Aorta (tissue), 5 donors: ENCODE measurements at regions not wholly inside any gene's neighbourhood (a gene's known extent, or its start where the extent isn't known, plus 50 kb on each side); places are given as distances from the start of the nearest gene placed in this dataset.
A peak's percentile ranks its signal among the peaks of the same experiment; 100 is the strongest.
"Not testable (repeated sequence)": the region's sequence is repeated elsewhere in the genome, so short reads cannot be mapped to it uniquely, and the experiment has no call there.

Experiments
- ATAC-seq: fragments of 200-7000 bp; cut with Tn5 transposase; one replicate; pipeline ENCODE4 v1.9.1; 2022; ENCODE audit warnings: moderate library complexity; ENCODE audit not compliant: low FRiP score
- DNase-seq, 2 donors: peaks; one replicate each; pipeline ENCODE4 v3.0.0-alpha.2; 2020
- H3K27ac ChIP-seq, 2 donors: one replicate each; pipeline ENCODE4 v1.5.1; 2013; ENCODE audit warnings: low read length in 2 of 2, mild to moderate bottlenecking in 2 of 2, moderate library complexity in 2 of 2, control low read depth in 1 of 2, inconsistent platforms in 1 of 2, low read depth in 1 of 2
- H3K27me3 ChIP-seq, 2 donors: one replicate each; pipeline ENCODE4 v1.6.1; 2013; ENCODE audit warnings: control low read depth in 1 of 2, low read length in 1 of 2, mild to moderate bottlenecking in 1 of 2, moderate library complexity in 1 of 2; ENCODE audit not compliant: insufficient read depth in 2 of 2, control insufficient read depth in 1 of 2
- H3K36me3 ChIP-seq, 2 donors: one replicate each; pipeline ENCODE4 v1.6.1; 2013; ENCODE audit warnings: control low read depth in 1 of 2, low read length in 1 of 2, mild to moderate bottlenecking in 1 of 2; ENCODE audit not compliant: insufficient read depth in 2 of 2, control insufficient read depth in 1 of 2
- H3K4me1 ChIP-seq, 2 donors: one replicate each; pipeline ENCODE4 v1.6.1; 2013; ENCODE audit warnings: low read length in 2 of 2, control low read depth in 1 of 2, mild to moderate bottlenecking in 1 of 2, moderate library complexity in 1 of 2; ENCODE audit not compliant: insufficient read depth in 2 of 2, control insufficient read depth in 1 of 2
- H3K4me3 ChIP-seq, 2 donors: one replicate each; pipeline ENCODE4 v1.5.1; 2013; ENCODE audit warnings: low read length in 2 of 2, control low read depth in 1 of 2, mild to moderate bottlenecking in 1 of 2
- H3K9me3 ChIP-seq: one replicate; pipeline ENCODE4 v1.6.1; 2013; ENCODE audit warnings: mild to moderate bottlenecking, low read length; ENCODE audit not compliant: control insufficient read depth
- WGBS, 2 donors: extraction: QIAGEN DNeasy Blood & Tissue Kit; methylation state at CpG; one replicate each; pipeline ENCODE4 v1.1.7; 2013; 5-methylcytosine and 5-hydroxymethylcytosine counted together
- intact Hi-C, 2 donors: fragments of 100-400 bp; cut with DNase I; formaldehyde crosslinking; loops; one replicate each; pipeline versions ENCODE4 v1.14.2 to v1.15.0; 2022
- donor health status: healthy with polysubstance abuse.
- donor health status: Bipolar disorder and iron deficiency.
- donor health status: DM: no; HTN: no; CAD: no.
- donor health status: DM: no; HTN: no; CAD: no.
- donor health status: DM: yes; HTN: yes; CAD: no.

GRCh38 chr11:29159552-29160465, 857.0 kb downstream of the KCNA4 start:
- WGBS, 2 donors: 41 to 48% methylated on average over 6 of the region's 6 CpGs
- Histone ChIP-seq H3K4me1 (no peaks in the 10 kb centered on the region), H3K4me3 (no peak overlapping the region), H3K27ac (no peak overlapping the region), H3K36me3 (no peaks in the 10 kb centered on the region), H3K27me3 (no peaks in the 10 kb centered on the region), H3K9me3 (no peaks in the 10 kb centered on the region)
- no peak for ATAC-seq
- intact Hi-C loops: loop anchor here (5.0 to 10.0 kb wide), 2 partner anchors 172 to 1465 kb away; no protein-coding TSS in a partner anchor
- peak in 1 of 2 donors; percentile 48 for DNase-seq

DNA sequence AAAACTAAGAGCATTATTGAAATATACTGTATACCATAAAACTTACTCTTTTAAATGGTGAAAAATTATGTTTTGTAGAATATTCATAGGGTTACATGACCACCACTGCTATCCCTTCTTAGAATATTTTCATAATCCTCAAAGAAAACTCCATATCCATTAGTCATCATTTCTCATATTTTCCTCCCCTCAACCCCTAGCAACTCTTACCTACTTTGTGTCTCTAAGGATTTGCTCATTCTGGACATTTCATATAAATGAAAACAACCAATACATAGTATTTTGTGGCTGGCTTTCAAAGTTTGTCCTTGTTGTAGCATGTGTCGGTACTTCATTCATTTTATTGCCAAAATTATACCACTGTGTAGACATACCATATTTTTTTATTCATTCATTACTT, 863.8 kb downstream of the KCNA4 start:
- H3K36me3 ChIP-seq: no peaks in the 10 kb centered on the region
- no peak for ATAC-seq
- H3K27ac ChIP-seq: no peak overlapping the region
- no peaks in the 10 kb centered on the region for H3K27me3 ChIP-seq
- H3K4me3 ChIP-seq: no peak overlapping the region
- H3K9me3 ChIP-seq: no peaks in the 10 kb centered on the region
- intact Hi-C loops: no loop called here
- WGBS, 2 donors: 83 to 89% methylated on average over 1 of the region's 1 CpG
- no peak for DNase-seq
- no peaks in the 10 kb centered on the region for H3K4me1 ChIP-seq

DNA sequence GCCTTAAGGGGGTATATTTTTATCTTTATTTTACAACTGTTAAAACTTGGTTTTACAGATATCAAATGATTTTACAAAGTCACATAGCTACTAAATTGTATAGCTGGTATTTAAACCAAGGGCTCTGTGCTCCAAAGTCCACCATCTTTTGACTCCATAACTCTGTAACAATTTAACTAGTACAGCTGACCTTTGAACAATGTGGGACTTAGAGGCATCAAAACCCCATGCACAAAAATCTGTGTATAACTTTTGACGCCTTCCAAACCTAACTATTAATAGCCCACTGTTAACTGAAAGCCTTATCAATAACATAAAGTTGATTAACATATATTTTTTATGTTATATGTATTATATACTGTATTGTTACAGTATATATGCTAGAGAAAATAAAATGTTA, 874.3 kb downstream of the KCNA4 start:
- WGBS, 2 donors: 82 to 87% methylated on average over 1 of the region's 1 CpG
- H3K9me3 ChIP-seq, H3K36me3 ChIP-seq, intact Hi-C loops, DNase-seq, H3K4me1 ChIP-seq, H3K27ac ChIP-seq, H3K4me3 ChIP-seq, ATAC-seq, H3K27me3 ChIP-seq: not testable (repeated sequence)

DNA sequence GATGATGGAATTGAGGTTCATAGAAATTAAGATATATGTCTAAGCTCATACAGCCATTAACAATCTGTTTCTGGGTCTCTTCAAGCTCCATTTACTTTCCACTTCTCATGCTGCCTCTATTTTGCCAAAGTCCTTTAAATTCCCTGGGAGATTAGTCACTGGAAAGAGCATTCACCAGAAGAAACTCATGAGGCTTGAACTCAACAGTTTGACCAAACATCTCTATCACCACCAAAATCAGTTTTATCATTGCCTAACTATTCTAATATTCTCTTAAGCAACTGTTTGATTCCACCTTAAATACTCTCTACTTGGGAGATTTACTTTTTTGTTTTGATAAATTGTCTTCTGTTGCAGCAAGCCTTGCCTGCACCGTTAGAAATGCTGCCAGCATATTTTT, 881.3 kb downstream of the KCNA4 start:
- DNase-seq (no peak), ATAC-seq (no peak)
- Histone ChIP-seq H3K36me3 (no peaks in the 10 kb centered on the region), H3K4me3 (no peak overlapping the region), H3K27me3 (no peaks in the 10 kb centered on the region), H3K4me1 (no peaks in the 10 kb centered on the region), H3K27ac (no peak overlapping the region), H3K9me3 (no peaks in the 10 kb centered on the region)
- intact Hi-C loops: no loop called here
- 22 to 25% methylated on average over 1 of the region's 1 CpG for WGBS, 2 donors

DNA sequence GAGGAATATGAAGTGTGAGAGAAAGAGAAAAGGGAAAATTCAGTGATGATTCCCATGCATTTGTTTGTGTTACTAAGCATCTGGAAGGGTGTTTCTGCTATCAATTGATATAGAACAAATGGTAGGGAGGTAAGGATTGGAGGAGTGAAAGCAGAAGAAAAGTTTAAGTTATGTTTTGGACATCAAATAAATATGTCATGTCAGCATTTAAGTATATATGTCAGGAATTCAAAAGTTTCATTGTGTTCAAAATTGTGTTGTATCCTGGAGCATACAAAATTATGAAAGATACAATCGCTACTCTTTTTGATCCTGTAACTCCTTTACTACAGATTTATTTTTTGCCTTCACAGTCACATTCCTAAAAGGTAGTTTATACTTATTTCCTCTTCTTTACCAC, 885.8 kb downstream of the KCNA4 start:
- DNase-seq: no peak
- Histone ChIP-seq H3K4me3 (no peak overlapping the region), H3K36me3 (no peaks in the 10 kb centered on the region), H3K27me3 (no peaks in the 10 kb centered on the region), H3K4me1 (no peaks in the 10 kb centered on the region), H3K27ac (no peak overlapping the region), H3K9me3 (no peaks in the 10 kb centered on the region)
- intact Hi-C loops: no loop called here
- 91 to 100% methylated on average over 1 of the region's 1 CpG for WGBS, 2 donors
- no peak for ATAC-seq

GRCh38 chr11:29129844-29130243, 887.0 kb downstream of the KCNA4 start:
- 21 to 26% methylated on average over 1 of the region's 1 CpG for WGBS, 2 donors
- H3K27ac ChIP-seq: no peak overlapping the region
- no peaks in the 10 kb centered on the region for H3K36me3 ChIP-seq
- H3K27me3 ChIP-seq: no peaks in the 10 kb centered on the region
- ATAC-seq: no peak
- H3K4me1 ChIP-seq: no peaks in the 10 kb centered on the region
- no peak overlapping the region for H3K4me3 ChIP-seq
- H3K9me3 ChIP-seq: no peaks in the 10 kb centered on the region
- DNase-seq: no peak
- intact Hi-C loops: no loop called here

DNA sequence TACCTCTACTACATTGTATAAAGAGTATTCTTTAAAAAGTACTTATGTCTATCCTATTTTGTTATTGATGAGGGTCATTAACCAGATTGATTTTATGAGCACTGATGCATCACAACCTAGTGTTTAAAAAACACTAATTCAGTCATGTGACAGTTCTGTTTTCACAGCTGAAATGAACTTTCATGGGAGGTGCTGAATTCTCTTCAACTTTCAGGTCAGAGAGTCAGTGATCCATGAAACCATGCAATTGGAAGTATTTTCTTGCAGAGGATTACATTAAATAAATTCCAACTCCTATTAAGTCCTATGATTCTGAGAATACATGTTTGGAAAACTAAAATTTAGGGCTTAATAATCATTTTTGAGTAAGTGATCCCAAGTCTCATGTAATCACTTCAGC, 889.4 kb downstream of the KCNA4 start:
- intact Hi-C loops: no loop called here
- DNase-seq (no peak), ATAC-seq (no peak)
- peaks cover 1% of the 10 kb centered on the region for H3K9me3 ChIP-seq
- no peaks in the 10 kb centered on the region for H3K36me3 ChIP-seq
- H3K27me3 ChIP-seq: no peaks in the 10 kb centered on the region
- H3K27ac ChIP-seq: no peak overlapping the region
- no peaks in the 10 kb centered on the region for H3K4me1 ChIP-seq
- H3K4me3 ChIP-seq: no peak overlapping the region

DNA sequence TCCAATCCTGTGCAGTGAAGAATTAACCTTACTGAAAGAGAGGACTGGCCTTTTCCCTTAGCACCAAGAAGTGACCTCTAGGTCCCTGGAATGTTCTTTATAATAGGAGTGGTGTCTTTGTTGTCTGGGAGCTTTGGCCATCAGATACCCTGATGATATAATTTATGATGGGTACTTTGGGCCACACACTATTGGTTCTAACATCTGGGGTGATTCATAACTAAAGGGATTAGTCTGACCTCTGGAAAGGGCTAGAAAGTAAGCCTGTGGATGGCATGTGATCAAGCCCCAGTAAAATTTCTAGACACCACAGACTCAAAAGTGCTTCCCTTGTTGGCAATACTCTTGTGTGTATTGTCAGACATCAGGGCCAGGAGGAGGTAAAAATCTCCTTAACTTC, 891.2 kb downstream of the KCNA4 start:
- no peaks in the 10 kb centered on the region for H3K27me3 ChIP-seq
- H3K4me1 ChIP-seq: no peaks in the 10 kb centered on the region
- intact Hi-C loops: no loop called here
- ATAC-seq (no peak), DNase-seq (no peak)
- peaks cover 1% of the 10 kb centered on the region for H3K9me3 ChIP-seq
- H3K4me3 ChIP-seq: no peak overlapping the region
- H3K27ac ChIP-seq: no peak overlapping the region
- H3K36me3 ChIP-seq: no peaks in the 10 kb centered on the region

DNA sequence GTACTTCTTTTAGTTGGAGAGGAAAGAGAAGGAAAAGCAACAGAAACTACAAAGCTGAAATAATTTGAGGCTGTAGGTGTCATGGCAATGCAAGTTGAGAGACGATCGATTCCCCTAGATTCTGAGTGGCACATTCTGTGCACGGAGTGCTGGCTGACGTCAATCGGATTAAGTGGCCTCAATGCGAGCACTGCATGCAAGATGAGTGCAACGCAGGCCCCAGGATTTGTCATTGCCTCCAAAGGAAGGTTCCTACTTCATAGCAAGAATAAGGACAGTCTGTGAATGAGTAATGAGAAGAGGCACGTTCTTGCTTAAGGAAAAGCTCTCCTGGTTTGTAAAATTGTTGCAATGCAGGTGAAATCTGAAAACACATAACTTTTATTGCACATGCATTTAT, 892.4 kb downstream of the KCNA4 start:
- H3K27ac ChIP-seq: no peak overlapping the region
- 86 to 90% methylated on average over 8 of the region's 8 CpGs for whole genome bisulfite sequencing, 2 donors
- no peaks in the 10 kb centered on the region for H3K27me3 ChIP-seq
- no peak overlapping the region for H3K4me3 ChIP-seq
- H3K36me3 ChIP-seq: no peaks in the 10 kb centered on the region
- DNase-seq: no peak
- ATAC-seq: no peak
- peaks cover 0 to 3% of the 10 kb centered on the region in 2 donors for H3K4me1 ChIP-seq
- intact Hi-C loops: no loop called here
- peaks cover 1% of the 10 kb centered on the region for H3K9me3 ChIP-seq
